GM21381 (cell line): ENCODE measurements at regions not wholly inside any gene's neighbourhood (a gene's known extent, or its start where the extent isn't known, plus 50 kb on each side); places are given as distances from the start of the nearest gene placed in this dataset.
"Not testable (repeated sequence)": the region's sequence is repeated elsewhere in the genome, so short reads cannot be mapped to it uniquely, and the experiment has no call there.

Experiments used
- ATAC-seq: cut with Tn5 transposase; IDR thresholded peaks from one replicate; pipeline ENCODE4 v1.9.1; 2021; ENCODE audit warnings: mild to moderate bottlenecking, moderate library complexity; ENCODE audit not compliant: unreplicated experiment

GRCh38 chr6:121682666-121683065 lies 247.2 kb downstream of the GJA1 start:
- no peak for ATAC-seq

- ATAC-seq, result not testable (repeated sequence)
These were observed 250.4 kb downstream of the GJA1 start for GRCh38 chr6:121685806-121686205.

- no peak for ATAC-seq
These were observed 251.2 kb downstream of the GJA1 start for GRCh38 chr6:121686611-121687023.

- no peak for ATAC-seq
These were observed 253.5 kb downstream of the GJA1 start for GRCh38 chr6:121688974-121689373.

- no peak for ATAC-seq
These were observed 255.7 kb downstream of the GJA1 start for GRCh38 chr6:121691126-121691551.

- ATAC-seq, result no peak
These were observed 258.9 kb downstream of the GJA1 start for GRCh38 chr6:121694389-121694788.

- no peak for ATAC-seq
These were observed 259.4 kb downstream of the GJA1 start for GRCh38 chr6:121694801-121695251.

- no peak for ATAC-seq
These were observed 259.9 kb downstream of the GJA1 start for GRCh38 chr6:121695329-121695728.

- no peak for ATAC-seq
These were observed 262.5 kb downstream of the GJA1 start for GRCh38 chr6:121697921-121698320.

GRCh38 chr6:121698617-121699016 lies 263.2 kb downstream of the GJA1 start:
- ATAC-seq, result no peak

- ATAC-seq, result not testable (repeated sequence)
These were observed 267.7 kb downstream of the GJA1 start for GRCh38 chr6:121703129-121703528.

- no peak for ATAC-seq
These were observed 276.0 kb downstream of the GJA1 start for GRCh38 chr6:121711472-121711871.

GRCh38 chr6:121717686-121718085 lies 282.2 kb downstream of the GJA1 start:
- no peak for ATAC-seq

- ATAC-seq, result not testable (repeated sequence)
These were observed 285.4 kb downstream of the GJA1 start for GRCh38 chr6:121720867-121721266.

- no peak for ATAC-seq
These were observed 288.2 kb downstream of the GJA1 start for GRCh38 chr6:121723623-121724022.

- no peak for ATAC-seq
These were observed 289.1 kb downstream of the GJA1 start for GRCh38 chr6:121724576-121724975.

- ATAC-seq, result no peak
These were observed 291.1 kb downstream of the GJA1 start for GRCh38 chr6:121726596-121726995.

- ATAC-seq, result no peak
These were observed 295.2 kb downstream of the GJA1 start for GRCh38 chr6:121730616-121731015.

- ATAC-seq, result no peak
These were observed 295.9 kb downstream of the GJA1 start for GRCh38 chr6:121731381-121731780.

- no peak for ATAC-seq
These were observed 297.2 kb downstream of the GJA1 start for GRCh38 chr6:121732641-121733040.

GRCh38 chr6:121733234-121733633 lies 297.8 kb downstream of the GJA1 start:
- ATAC-seq, result no peak

GRCh38 chr6:121740188-121740587 lies 304.7 kb downstream of the GJA1 start:
- ATAC-seq, result not testable (repeated sequence)

GRCh38 chr6:121743691-121744090 lies 308.2 kb downstream of the GJA1 start:
- ATAC-seq, result no peak
